ENCODE measurements at regions not wholly inside any gene's neighbourhood (a gene's known extent, or its start where the extent isn't known, plus 50 kb on each side); places are given as distances from the start of the nearest gene placed in this dataset.

DNA sequence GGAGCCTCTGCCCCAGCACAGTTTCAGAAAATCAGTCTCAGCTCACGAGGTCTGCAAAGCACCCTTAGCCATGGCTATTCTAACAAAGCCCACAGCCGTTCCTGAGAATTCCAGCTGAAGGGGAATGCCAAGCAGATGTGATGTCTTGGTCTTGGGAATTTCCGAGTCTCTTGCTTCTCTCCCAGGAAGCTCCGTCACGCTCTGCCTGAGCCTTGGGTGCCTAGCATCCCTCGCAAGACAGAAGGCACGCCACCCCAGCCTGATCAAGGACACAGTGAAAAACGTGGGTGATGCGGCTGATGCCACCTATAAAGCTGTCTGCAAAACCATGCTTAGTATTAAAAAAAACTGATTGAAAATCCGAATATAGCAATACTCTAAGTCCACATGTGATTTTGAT, 254.6 kb downstream of the SH3BP4 start:
- H4K8ac ChIP-seq (ENCODE audit: low read depth, low read length), result no peak overlapping the region
- H3K27me3 ChIP-seq (ENCODE audit: control insufficient read depth in 3 of 3, insufficient read depth in 3 of 3, low read depth in 1 of 3, low read length in 3 of 3), result peaks cover 0 to 2% (median 0%) of the 10 kb centered on the region in 3 experiments
- H2BK120ac ChIP-seq (ENCODE audit: low read depth, low read length), result no peak overlapping the region
- no peak overlapping the region for H3K18ac ChIP-seq (ENCODE audit: low read length)
- no peak overlapping the region for H2AFZ ChIP-seq (ENCODE audit: low read length)
- no peak overlapping the region for H3K4ac ChIP-seq (ENCODE audit: low read length)
- DNase-seq (ENCODE audit: low spot score), result no peak
- H3K9ac ChIP-seq (ENCODE audit: low read depth, low read length, poor library complexity), result no peak overlapping the region
- H2BK5ac ChIP-seq (ENCODE audit: low read length), result no peak overlapping the region
- H3K4me1 ChIP-seq (ENCODE audit: control insufficient read depth in 2 of 2, insufficient read depth in 1 of 2, low read depth in 1 of 2, low read length in 2 of 2), result peaks cover 0 to 8% of the 10 kb centered on the region in 2 donors
- no peaks in the 10 kb centered on the region for H3K79me1 ChIP-seq (ENCODE audit: low read depth, low read length)
- no peak overlapping the region for H3K23ac ChIP-seq (ENCODE audit: low read depth, low read length, poor library complexity)
- H4K91ac ChIP-seq (ENCODE audit: low read depth, low read length, poor library complexity), result no peak overlapping the region
- H3K27ac ChIP-seq (replicated peaks; ENCODE audit: low read length), result no peak overlapping the region
- H3K36me3 ChIP-seq (replicated peaks in 1 of 2; ENCODE audit: control insufficient read depth in 2 of 2, insufficient read depth in 2 of 2, low read length in 2 of 2), result no peaks in the 10 kb centered on the region
- H2BK15ac ChIP-seq (ENCODE audit: low read length), result no peak overlapping the region
- no peak overlapping the region for H3K14ac ChIP-seq (ENCODE audit: low read length)
- H3K4me3 ChIP-seq (ENCODE audit: low read length in 2 of 2), result no peak overlapping the region
- no peak overlapping the region for H3K4me2 ChIP-seq (ENCODE audit: insufficient read depth, low read length, poor library complexity, severe bottlenecking)
- H3K9me3 ChIP-seq (replicated peaks in 1 of 2; ENCODE audit: control insufficient read depth in 2 of 2, insufficient read depth in 1 of 2, low read depth in 1 of 2, low read length in 2 of 2), result no peaks in the 10 kb centered on the region
- no peak overlapping the region for H2BK12ac ChIP-seq (ENCODE audit: low read length)
- no CpG with 5 or more reads among the region's 10 CpGs for WGBS, 2 donors (ENCODE audit: extremely low coverage in 2 of 2, insufficient read length in 2 of 2, insufficient replicate concordance in 1 of 2)
- H2AK5ac ChIP-seq (ENCODE audit: low read depth, low read length), result no peak overlapping the region

DNA sequence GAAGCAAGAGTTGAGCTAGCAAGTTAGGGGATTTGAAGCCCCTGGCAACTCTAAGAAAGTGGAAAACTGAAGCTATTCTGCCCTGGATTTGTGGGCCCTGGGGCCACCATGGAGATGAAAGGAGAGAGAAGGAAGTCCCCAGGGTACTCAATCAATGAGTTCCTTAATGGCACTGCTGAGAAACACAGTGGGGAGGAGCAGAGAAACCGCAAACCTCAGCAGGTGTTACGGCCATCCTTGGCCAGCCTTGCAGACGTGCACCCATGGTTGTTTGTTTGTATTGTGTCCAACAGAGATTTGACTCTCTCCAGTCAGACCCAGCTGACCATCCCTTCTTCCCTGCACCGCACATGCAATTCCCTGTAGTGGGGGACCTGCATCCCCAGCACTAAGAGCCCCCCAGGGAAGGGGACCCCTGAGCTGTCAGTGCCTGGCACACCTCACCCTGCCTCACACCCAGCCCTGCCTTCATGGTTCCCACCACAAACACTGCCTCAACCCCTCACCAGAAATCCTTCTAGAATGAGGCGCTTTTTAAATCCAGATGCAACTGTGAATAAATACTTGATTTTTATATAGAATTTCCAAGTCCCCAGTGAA, 255.3 kb downstream of the SH3BP4 start:
- Histone ChIP-seq H2BK120ac (ENCODE audit: low read depth, low read length) (no peak overlapping the region), H3K36me3 (replicated peaks in 1 of 2; ENCODE audit: control insufficient read depth in 2 of 2, insufficient read depth in 2 of 2, low read length in 2 of 2) (no peaks in the 10 kb centered on the region), H2AK5ac (ENCODE audit: low read depth, low read length) (peak overlapping the region; percentile 34), H2BK15ac (ENCODE audit: low read length) (no peak overlapping the region), H3K4me1 (ENCODE audit: control insufficient read depth in 2 of 2, insufficient read depth in 1 of 2, low read depth in 1 of 2, low read length in 2 of 2) (peaks cover 0 to 3% of the 10 kb centered on the region in 2 donors), H3K4ac (ENCODE audit: low read length) (no peak overlapping the region), H3K23ac (ENCODE audit: low read depth, low read length, poor library complexity) (no peak overlapping the region), H3K14ac (ENCODE audit: low read length) (peak overlapping the region; percentile 10), H3K18ac (ENCODE audit: low read length) (no peak overlapping the region), H2BK5ac (ENCODE audit: low read length) (no peak overlapping the region), H3K27me3 (ENCODE audit: control insufficient read depth in 3 of 3, insufficient read depth in 3 of 3, low read depth in 1 of 3, low read length in 3 of 3) (no peaks in the 10 kb centered on the region), H2AFZ (ENCODE audit: low read length) (no peak overlapping the region), H3K4me2 (ENCODE audit: insufficient read depth, low read length, poor library complexity, severe bottlenecking) (no peak overlapping the region), H3K4me3 (ENCODE audit: low read length in 2 of 2) (no peak overlapping the region), H3K9me3 (replicated peaks in 1 of 2; ENCODE audit: control insufficient read depth in 2 of 2, insufficient read depth in 1 of 2, low read depth in 1 of 2, low read length in 2 of 2) (no peaks in the 10 kb centered on the region), H4K8ac (ENCODE audit: low read depth, low read length) (no peak overlapping the region), H4K91ac (ENCODE audit: low read depth, low read length, poor library complexity) (no peak overlapping the region), H3K79me1 (ENCODE audit: low read depth, low read length) (no peaks in the 10 kb centered on the region), H3K27ac (replicated peaks; ENCODE audit: low read length) (no peak overlapping the region), H2BK12ac (ENCODE audit: low read length) (no peak overlapping the region), H3K9ac (ENCODE audit: low read depth, low read length, poor library complexity) (no peak overlapping the region)
- no peak for DNase-seq (ENCODE audit: low spot score)
- no CpG with 5 or more reads among the region's 5 CpGs for WGBS, 2 donors (ENCODE audit: extremely low coverage in 2 of 2, insufficient read length in 2 of 2, insufficient replicate concordance in 1 of 2)

DNA sequence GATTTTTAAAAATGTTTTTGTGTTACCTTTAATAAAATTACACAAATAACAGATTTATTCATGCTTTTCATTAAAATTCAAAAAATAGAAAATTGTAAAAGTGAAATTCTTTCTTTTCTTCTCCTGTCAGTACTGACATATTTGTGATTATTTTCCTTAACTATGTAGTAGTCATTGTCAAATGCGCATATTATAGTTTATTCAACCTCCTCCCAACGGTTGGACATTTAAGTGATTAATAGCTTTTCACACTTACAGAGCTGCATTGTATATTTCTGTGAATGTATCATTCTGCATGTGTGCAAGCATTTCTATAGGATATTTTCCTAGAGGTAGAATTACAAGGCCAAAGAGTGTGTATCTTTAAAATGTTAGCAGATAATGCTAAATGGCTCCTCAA, 259.2 kb downstream of the SH3BP4 start:
- Histone ChIP-seq H3K4me2 (ENCODE audit: insufficient read depth, low read length, poor library complexity, severe bottlenecking) (no peak overlapping the region), H3K14ac (ENCODE audit: low read length) (no peak overlapping the region), H3K9me3 (replicated peaks in 1 of 2; ENCODE audit: control insufficient read depth in 2 of 2, insufficient read depth in 1 of 2, low read depth in 1 of 2, low read length in 2 of 2) (no peaks in the 10 kb centered on the region), H2BK12ac (ENCODE audit: low read length) (no peak overlapping the region), H3K36me3 (replicated peaks in 1 of 2; ENCODE audit: control insufficient read depth in 2 of 2, insufficient read depth in 2 of 2, low read length in 2 of 2) (no peaks in the 10 kb centered on the region), H3K18ac (ENCODE audit: low read length) (no peak overlapping the region), H4K91ac (ENCODE audit: low read depth, low read length, poor library complexity) (no peak overlapping the region), H2AFZ (ENCODE audit: low read length) (no peak overlapping the region), H3K4me3 (ENCODE audit: low read length in 2 of 2) (no peak overlapping the region), H3K23ac (ENCODE audit: low read depth, low read length, poor library complexity) (no peak overlapping the region), H3K9ac (ENCODE audit: low read depth, low read length, poor library complexity) (no peak overlapping the region), H3K27me3 (ENCODE audit: control insufficient read depth in 3 of 3, insufficient read depth in 3 of 3, low read depth in 1 of 3, low read length in 3 of 3) (peaks cover 0 to 4% (median 0%) of the 10 kb centered on the region in 3 experiments), H2BK5ac (ENCODE audit: low read length) (no peak overlapping the region), H2BK15ac (ENCODE audit: low read length) (no peak overlapping the region), H3K4ac (ENCODE audit: low read length) (no peak overlapping the region), H3K27ac (replicated peaks; ENCODE audit: low read length) (no peak overlapping the region), H3K4me1 (ENCODE audit: control insufficient read depth in 2 of 2, insufficient read depth in 1 of 2, low read depth in 1 of 2, low read length in 2 of 2) (peaks cover 0 to 3% of the 10 kb centered on the region in 2 donors), H4K8ac (ENCODE audit: low read depth, low read length) (no peak overlapping the region), H3K79me1 (ENCODE audit: low read depth, low read length) (no peaks in the 10 kb centered on the region), H2AK5ac (ENCODE audit: low read depth, low read length) (no peak overlapping the region), H2BK120ac (ENCODE audit: low read depth, low read length) (no peak overlapping the region)
- DNase-seq (ENCODE audit: low spot score), result no peak
- no CpG with 5 or more reads among the region's 2 CpGs for WGBS, 2 donors (ENCODE audit: extremely low coverage in 2 of 2, insufficient read length in 2 of 2, insufficient replicate concordance in 1 of 2)

- H3K27ac ChIP-seq (replicated peaks; ENCODE audit: low read length), result no peak overlapping the region
- no peak overlapping the region for H4K91ac ChIP-seq (ENCODE audit: low read depth, low read length, poor library complexity)
- H3K9ac ChIP-seq (ENCODE audit: low read depth, low read length, poor library complexity), result no peak overlapping the region
- no peak overlapping the region for H3K4me2 ChIP-seq (ENCODE audit: insufficient read depth, low read length, poor library complexity, severe bottlenecking)
- no peaks in the 10 kb centered on the region for H3K79me1 ChIP-seq (ENCODE audit: low read depth, low read length)
- no peak for DNase-seq (ENCODE audit: low spot score)
- no peak overlapping the region for H2BK15ac ChIP-seq (ENCODE audit: low read length)
- H4K8ac ChIP-seq (ENCODE audit: low read depth, low read length), result no peak overlapping the region
- H3K23ac ChIP-seq (ENCODE audit: low read depth, low read length, poor library complexity), result no peak overlapping the region
- no peak overlapping the region for H3K4ac ChIP-seq (ENCODE audit: low read length)
- no peaks in the 10 kb centered on the region for H3K9me3 ChIP-seq (replicated peaks in 1 of 2; ENCODE audit: control insufficient read depth in 2 of 2, insufficient read depth in 1 of 2, low read depth in 1 of 2, low read length in 2 of 2)
- H2AFZ ChIP-seq (ENCODE audit: low read length), result no peak overlapping the region
- no peak overlapping the region for H3K18ac ChIP-seq (ENCODE audit: low read length)
- H2BK120ac ChIP-seq (ENCODE audit: low read depth, low read length), result no peak overlapping the region
- no peak overlapping the region for H3K14ac ChIP-seq (ENCODE audit: low read length)
- peaks cover 0 to 1% of the 10 kb centered on the region in 2 donors for H3K4me1 ChIP-seq (ENCODE audit: control insufficient read depth in 2 of 2, insufficient read depth in 1 of 2, low read depth in 1 of 2, low read length in 2 of 2)
- no peak overlapping the region for H2BK12ac ChIP-seq (ENCODE audit: low read length)
- H2BK5ac ChIP-seq (ENCODE audit: low read length), result no peak overlapping the region
- H3K36me3 ChIP-seq (replicated peaks in 1 of 2; ENCODE audit: control insufficient read depth in 2 of 2, insufficient read depth in 2 of 2, low read length in 2 of 2), result no peaks in the 10 kb centered on the region
- no peak overlapping the region for H2AK5ac ChIP-seq (ENCODE audit: low read depth, low read length)
- WGBS, 2 donors (ENCODE audit: extremely low coverage in 2 of 2, insufficient read length in 2 of 2, insufficient replicate concordance in 1 of 2), result no CpG with 5 or more reads among the region's 5 CpGs
- H3K4me3 ChIP-seq (ENCODE audit: low read length in 2 of 2), result no peak overlapping the region
- H3K27me3 ChIP-seq (ENCODE audit: control insufficient read depth in 3 of 3, insufficient read depth in 3 of 3, low read depth in 1 of 3, low read length in 3 of 3), result peaks cover 0 to 4% (median 0%) of the 10 kb centered on the region in 3 experiments
Measured at GRCh38 chr2:235212501-235213158, 260.8 kb downstream of the SH3BP4 start.

Measured in neuronal stem cell (in vitro differentiated cells).